Skeletal muscle satellite cell (primary cell): ENCODE measurements at regions not wholly inside any gene's neighbourhood (a gene's known extent, or its start where the extent isn't known, plus 50 kb on each side); places are given as distances from the start of the nearest gene placed in this dataset.

Source experiments
- H3K27me3 ChIP-seq: 2 replicates; pipeline ENCODE4 v1.7.0; 2013; ENCODE audit warnings: low read length; ENCODE audit not compliant: control insufficient read depth, insufficient read depth
- H3K36me3 ChIP-seq: 2 replicates; pipeline ENCODE4 v1.7.0; 2013; ENCODE audit warnings: mild to moderate bottlenecking, control low read depth, low read length; ENCODE audit not compliant: insufficient read depth
- H3K4me1 ChIP-seq: 2 replicates; pipeline ENCODE4 v1.7.0; 2013; ENCODE audit warnings: low read length; ENCODE audit not compliant: control insufficient read depth, insufficient read depth
- H3K4me2 ChIP-seq: 2 replicates; pipeline ENCODE4 v1.7.0; 2013; ENCODE audit warnings: mild to moderate bottlenecking, low read length
- H3K4me3 ChIP-seq: 2 replicates; pipeline ENCODE4 v1.7.0; 2013; ENCODE audit warnings: low read length
- H3K9ac ChIP-seq: 2 replicates; pipeline ENCODE4 v1.7.0; 2013; ENCODE audit warnings: mild to moderate bottlenecking, low read depth, low read length, moderate library complexity
- H3K9me3 ChIP-seq: replicated peaks from 2 replicates; pipeline ENCODE4 v1.7.0; 2013; ENCODE audit warnings: mild to moderate bottlenecking, control low read depth, low read length

- Histone ChIP-seq H3K36me3 (no peaks in the 10 kb centered on the region), H3K27me3 (no peaks in the 10 kb centered on the region), H3K4me3 (no peak overlapping the region)
Measured at GRCh38 chr14:87351007-87351406, 642.0 kb downstream of the GALC start.

GRCh38 chr14:87349921-87350320 lies 643.1 kb downstream of the GALC start:
- Histone ChIP-seq H3K27me3 (no peaks in the 10 kb centered on the region), H3K4me1 (no peaks in the 10 kb centered on the region), H3K4me2 (no peak overlapping the region), H3K4me3 (no peak overlapping the region), H3K9me3 (peaks cover 14% of the 10 kb centered on the region), H3K36me3 (no peaks in the 10 kb centered on the region), H3K9ac (no peak overlapping the region)

More at GRCh38 chr14:87351007-87351406, 642.0 kb downstream of the GALC start:
- Histone ChIP-seq H3K4me2 (no peak overlapping the region), H3K9ac (no peak overlapping the region), H3K9me3 (peaks cover 14% of the 10 kb centered on the region), H3K4me1 (no peaks in the 10 kb centered on the region)

GRCh38 chr14:87343652-87344051 lies 649.3 kb downstream of the GALC start:
- no peaks in the 10 kb centered on the region for H3K27me3 ChIP-seq
- H3K4me2 ChIP-seq: no peak overlapping the region
- no peak overlapping the region for H3K4me3 ChIP-seq
- no peaks in the 10 kb centered on the region for H3K36me3 ChIP-seq
- H3K4me1 ChIP-seq: no peaks in the 10 kb centered on the region
- no peak overlapping the region for H3K9ac ChIP-seq
- peaks cover 14% of the 10 kb centered on the region for H3K9me3 ChIP-seq

GRCh38 chr14:87334997-87335685 lies 657.8 kb downstream of the GALC start:
- Histone ChIP-seq H3K4me1 (no peaks in the 10 kb centered on the region), H3K4me2 (no peak overlapping the region), H3K27me3 (no peaks in the 10 kb centered on the region), H3K9ac (no peak overlapping the region), H3K4me3 (no peak overlapping the region), H3K9me3 (peaks cover 3% of the 10 kb centered on the region), H3K36me3 (no peaks in the 10 kb centered on the region)

- Histone ChIP-seq H3K4me1 (no peaks in the 10 kb centered on the region), H3K9ac (no peak overlapping the region), H3K4me2 (no peak overlapping the region), H3K4me3 (no peak overlapping the region), H3K27me3 (no peaks in the 10 kb centered on the region), H3K36me3 (no peaks in the 10 kb centered on the region), H3K9me3 (peaks cover 3% of the 10 kb centered on the region)
Measured at GRCh38 chr14:87331991-87332390, 661.0 kb downstream of the GALC start.

GRCh38 chr14:87325741-87326140 lies 667.2 kb downstream of the GALC start:
- Histone ChIP-seq H3K27me3 (no peaks in the 10 kb centered on the region), H3K4me1 (no peaks in the 10 kb centered on the region), H3K36me3 (no peaks in the 10 kb centered on the region), H3K9me3 (no peaks in the 10 kb centered on the region), H3K9ac (no peak overlapping the region), H3K4me3 (no peak overlapping the region), H3K4me2 (no peak overlapping the region)

- Histone ChIP-seq H3K27me3 (no peaks in the 10 kb centered on the region), H3K4me2 (no peak overlapping the region), H3K4me1 (no peaks in the 10 kb centered on the region), H3K4me3 (no peak overlapping the region), H3K9ac (no peak overlapping the region), H3K36me3 (no peaks in the 10 kb centered on the region), H3K9me3 (no peaks in the 10 kb centered on the region)
Measured at GRCh38 chr14:87323191-87323590, 669.8 kb downstream of the GALC start.

GRCh38 chr14:87321548-87321947 lies 671.4 kb downstream of the GALC start:
- no peak overlapping the region for H3K4me3 ChIP-seq
- H3K9ac ChIP-seq: no peak overlapping the region
- no peaks in the 10 kb centered on the region for H3K27me3 ChIP-seq
- no peaks in the 10 kb centered on the region for H3K9me3 ChIP-seq
- no peak overlapping the region for H3K4me2 ChIP-seq
- H3K36me3 ChIP-seq: no peaks in the 10 kb centered on the region
- no peaks in the 10 kb centered on the region for H3K4me1 ChIP-seq

GRCh38 chr14:87312894-87313205 lies 680.1 kb downstream of the GALC start:
- Histone ChIP-seq H3K4me2 (no peak overlapping the region), H3K27me3 (no peaks in the 10 kb centered on the region), H3K4me3 (no peak overlapping the region), H3K9me3 (peaks cover 4% of the 10 kb centered on the region), H3K4me1 (no peaks in the 10 kb centered on the region), H3K36me3 (no peaks in the 10 kb centered on the region), H3K9ac (no peak overlapping the region)

- Histone ChIP-seq H3K4me3 (no peak overlapping the region), H3K36me3 (no peaks in the 10 kb centered on the region), H3K27me3 (no peaks in the 10 kb centered on the region), H3K9me3 (peaks cover 4% of the 10 kb centered on the region), H3K9ac (no peak overlapping the region), H3K4me1 (no peaks in the 10 kb centered on the region), H3K4me2 (no peak overlapping the region)
Measured at GRCh38 chr14:87312169-87312893, 680.7 kb downstream of the GALC start.

GRCh38 chr14:87309557-87309956 lies 683.4 kb downstream of the GALC start:
- Histone ChIP-seq H3K4me1 (no peaks in the 10 kb centered on the region), H3K4me3 (no peak overlapping the region), H3K4me2 (no peak overlapping the region), H3K36me3 (no peaks in the 10 kb centered on the region), H3K9ac (no peak overlapping the region), H3K27me3 (no peaks in the 10 kb centered on the region), H3K9me3 (peaks cover 4% of the 10 kb centered on the region)
